Lower leg skin (tissue), 4 donors: ENCODE measurements at regions not wholly inside any gene's neighbourhood (a gene's known extent, or its start where the extent isn't known, plus 50 kb on each side); places are given as distances from the start of the nearest gene placed in this dataset.
A peak's percentile ranks its signal among the peaks of the same experiment; 100 is the strongest.
"Not testable (repeated sequence)": the region's sequence is repeated elsewhere in the genome, so short reads cannot be mapped to it uniquely, and the experiment has no call there.

Source experiments
- DNase-seq, 2 donors: peaks; one replicate each; pipeline ENCODE4 v3.0.0-alpha.2; 2019; ENCODE audit warnings: low spot score in 2 of 2
- H3K4me3 ChIP-seq: fragments of 200-600 bp; sonication (generic); 2 replicates; pipeline ENCODE4 v1.5.1; 2017; ENCODE audit warnings: mild to moderate bottlenecking, low read depth; ENCODE audit not compliant: poor library complexity, severe bottlenecking
- POLR2A ChIP-seq, 2 donors: fragments of 450-650 bp; IDR thresholded peaks; one replicate each; pipeline ENCODE4 v1.6.1; 2016 to 2017; ENCODE audit warnings: antibody characterized with exemption in 2 of 2, mild to moderate bottlenecking in 1 of 2, moderate library complexity in 1 of 2
- WGBS, 2 donors: methylation state at CpG; one replicate each; pipeline ENCODE4 v1.1.5; 2018; 5-methylcytosine and 5-hydroxymethylcytosine counted together
- intact Hi-C: fragments of 100-400 bp; cut with DNase I; formaldehyde crosslinking; loops from one replicate; pipeline ENCODE4 v1.15.0; 2023; ENCODE audit warnings: low total_unique reads
- TF ChIP-seq, protein P1 (sequence below), 3 donors: fragments of 450-650 bp; IDR thresholded peaks; one replicate each; pipeline ENCODE4 v1.5.1; 2016; ENCODE audit warnings: antibody characterized with exemption in 3 of 3, mild to moderate bottlenecking in 3 of 3, moderate library complexity in 2 of 3

GRCh38 chr2:175709248-175709647 lies 292.8 kb downstream of the LNPK start:
- DNase-seq, result no peak
- intact Hi-C loops, result no loop called here
- 60 to 68% methylated on average over 6 of the region's 6 CpGs for WGBS, 2 donors
- no peak overlapping the region for H3K4me3 ChIP-seq
- TF ChIP-seq POLR2A (IDR thresholded peaks at IDR 0.05), result no peak
- TF ChIP-seq, protein P1, sequence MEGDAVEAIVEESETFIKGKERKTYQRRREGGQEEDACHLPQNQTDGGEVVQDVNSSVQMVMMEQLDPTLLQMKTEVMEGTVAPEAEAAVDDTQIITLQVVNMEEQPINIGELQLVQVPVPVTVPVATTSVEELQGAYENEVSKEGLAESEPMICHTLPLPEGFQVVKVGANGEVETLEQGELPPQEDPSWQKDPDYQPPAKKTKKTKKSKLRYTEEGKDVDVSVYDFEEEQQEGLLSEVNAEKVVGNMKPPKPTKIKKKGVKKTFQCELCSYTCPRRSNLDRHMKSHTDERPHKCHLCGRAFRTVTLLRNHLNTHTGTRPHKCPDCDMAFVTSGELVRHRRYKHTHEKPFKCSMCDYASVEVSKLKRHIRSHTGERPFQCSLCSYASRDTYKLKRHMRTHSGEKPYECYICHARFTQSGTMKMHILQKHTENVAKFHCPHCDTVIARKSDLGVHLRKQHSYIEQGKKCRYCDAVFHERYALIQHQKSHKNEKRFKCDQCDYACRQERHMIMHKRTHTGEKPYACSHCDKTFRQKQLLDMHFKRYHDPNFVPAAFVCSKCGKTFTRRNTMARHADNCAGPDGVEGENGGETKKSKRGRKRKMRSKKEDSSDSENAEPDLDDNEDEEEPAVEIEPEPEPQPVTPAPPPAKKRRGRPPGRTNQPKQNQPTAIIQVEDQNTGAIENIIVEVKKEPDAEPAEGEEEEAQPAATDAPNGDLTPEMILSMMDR (IDR thresholded peaks at IDR 0.05), result no peak

DNA sequence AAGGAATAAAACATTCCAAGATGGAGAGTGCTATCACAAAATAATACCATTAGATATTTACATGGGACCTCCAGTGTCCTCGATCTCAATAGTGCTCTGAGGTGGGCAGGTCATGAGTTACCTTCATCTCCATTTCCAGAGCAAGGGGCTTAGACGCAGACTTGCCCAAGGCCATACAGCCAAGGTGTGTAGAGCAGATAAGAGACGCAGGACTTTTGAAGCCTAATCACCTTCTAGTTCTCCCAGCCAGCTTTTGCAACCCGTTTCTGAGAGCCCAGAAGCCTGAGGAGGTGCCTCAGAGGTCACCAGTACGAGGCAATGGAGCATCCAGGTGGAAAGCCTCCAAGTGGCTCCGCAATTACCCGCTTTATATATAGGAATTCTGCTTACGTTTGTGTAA lies 294.7 kb downstream of the LNPK start:
- H3K4me3 ChIP-seq, result no peak overlapping the region
- WGBS, 2 donors, result 77 to 81% methylated on average over 8 of the region's 8 CpGs
- intact Hi-C loops, result no loop called here
- no peak for DNase-seq
- TF ChIP-seq POLR2A (IDR thresholded peaks at IDR 0.05), result no peak
- TF ChIP-seq, protein P1 (IDR thresholded peaks at IDR 0.05), result no peak

DNA sequence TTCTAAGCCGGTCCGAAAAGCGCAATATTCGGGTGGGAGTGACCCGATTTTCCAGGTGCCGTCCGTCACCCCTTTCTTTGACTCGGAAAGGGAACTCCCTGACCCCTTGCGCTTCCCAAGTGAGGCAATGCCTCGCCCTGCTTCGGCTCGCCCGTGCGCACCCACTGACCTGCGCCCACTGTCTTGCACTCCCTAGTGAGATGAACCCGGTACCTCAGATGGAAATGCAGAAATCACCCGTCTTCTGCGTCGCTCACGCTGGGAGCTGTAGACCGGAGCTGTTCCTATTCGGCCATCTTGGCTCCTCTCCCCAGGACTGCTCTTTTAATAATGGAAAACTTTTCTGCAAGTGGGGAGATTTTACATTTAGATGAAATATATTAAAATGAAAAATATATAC lies 297.5 kb downstream of the LNPK start:
- H3K4me3 ChIP-seq, intact Hi-C loops, DNase-seq: not testable (repeated sequence)
- WGBS, 2 donors, result 94 to 98% methylated on average over 22 of the region's 22 CpGs

DNA sequence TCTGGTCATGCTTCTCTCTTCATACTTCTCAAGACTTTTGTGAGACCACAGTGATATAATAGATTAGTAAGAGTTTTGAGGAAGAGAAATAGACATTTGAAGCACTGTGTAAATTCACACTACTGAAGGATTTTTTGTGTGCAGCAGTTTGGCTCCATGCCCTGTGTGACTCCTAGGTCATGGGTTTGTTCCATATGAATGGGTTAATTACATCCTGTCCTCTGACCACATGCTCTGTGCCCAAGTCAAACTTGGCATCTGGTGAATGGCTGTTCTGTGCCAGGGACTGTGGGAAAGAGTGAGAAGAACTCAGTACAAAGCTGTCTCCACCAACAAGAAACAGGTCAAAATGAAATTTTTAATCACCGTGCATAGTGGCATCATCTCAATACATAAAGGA lies 304.0 kb downstream of the LNPK start:
- TF ChIP-seq, protein P1 (IDR thresholded peaks at IDR 0.05), result no peak
- no peak for TF ChIP-seq POLR2A (IDR thresholded peaks at IDR 0.05)
- intact Hi-C loops, result no loop called here
- WGBS, 2 donors, result 77 to 95% methylated on average over 1 of the region's 1 CpG
- no peak overlapping the region for H3K4me3 ChIP-seq
- no peak for DNase-seq

- no peak overlapping the region for H3K4me3 ChIP-seq
- TF ChIP-seq POLR2A (IDR thresholded peaks at IDR 0.05), result no peak
- TF ChIP-seq, protein P1 (IDR thresholded peaks at IDR 0.05), result no peak
- intact Hi-C loops, result no loop called here
- peak in 1 of 2 donors; percentile 40 for DNase-seq
- WGBS, 2 donors, result 26% methylated on average over 4 of the region's 4 CpGs
These were observed 311.8 kb downstream of the LNPK start for GRCh38 chr2:175690113-175690837.

GRCh38 chr2:175688243-175688642 lies 313.8 kb downstream of the LNPK start:
- TF ChIP-seq POLR2A (IDR thresholded peaks at IDR 0.05), result no peak
- TF ChIP-seq, protein P1 (IDR thresholded peaks at IDR 0.05), result no peak
- intact Hi-C loops, result loop anchor here (5.0 kb wide), 1 partner anchor 399 kb away; no protein-coding TSS in a partner anchor
- H3K4me3 ChIP-seq, result no peak overlapping the region
- WGBS, 2 donors, result 83 to 89% methylated on average over 4 of the region's 4 CpGs
- no peak for DNase-seq
